A172 (cell line): ENCODE measurements at regions not wholly inside any gene's neighbourhood (a gene's known extent, or its start where the extent isn't known, plus 50 kb on each side); places are given as distances from the start of the nearest gene placed in this dataset.
"Not testable (repeated sequence)": the region's sequence is repeated elsewhere in the genome, so short reads cannot be mapped to it uniquely, and the experiment has no call there.

ENCODE experiments used
- DNase-seq: peaks from one replicate; pipeline ENCODE4 v3.0.0-alpha.2; 2015; ENCODE audit warnings: low spot score

DNA sequence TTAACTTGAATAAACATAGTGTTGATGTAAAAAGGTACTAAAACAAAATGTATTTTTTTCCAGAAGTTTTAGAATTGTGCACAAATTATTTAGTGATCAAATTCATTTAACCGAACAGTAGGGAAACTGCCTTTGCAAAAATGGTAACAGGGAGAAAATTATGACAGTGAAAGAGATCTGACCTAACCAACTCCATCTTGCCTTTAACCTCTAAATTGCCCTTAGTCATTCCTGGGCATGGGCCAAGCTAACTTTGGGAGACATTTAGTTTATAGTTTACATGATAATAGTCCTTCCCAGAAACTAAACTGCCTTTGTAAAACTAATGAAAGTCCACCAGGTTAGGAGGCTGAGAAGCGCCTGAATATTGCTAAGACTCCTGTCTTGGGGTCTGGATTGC is 361.3 kb upstream of the PCDH15 start:
- DNase-seq, result not testable (repeated sequence)

DNA sequence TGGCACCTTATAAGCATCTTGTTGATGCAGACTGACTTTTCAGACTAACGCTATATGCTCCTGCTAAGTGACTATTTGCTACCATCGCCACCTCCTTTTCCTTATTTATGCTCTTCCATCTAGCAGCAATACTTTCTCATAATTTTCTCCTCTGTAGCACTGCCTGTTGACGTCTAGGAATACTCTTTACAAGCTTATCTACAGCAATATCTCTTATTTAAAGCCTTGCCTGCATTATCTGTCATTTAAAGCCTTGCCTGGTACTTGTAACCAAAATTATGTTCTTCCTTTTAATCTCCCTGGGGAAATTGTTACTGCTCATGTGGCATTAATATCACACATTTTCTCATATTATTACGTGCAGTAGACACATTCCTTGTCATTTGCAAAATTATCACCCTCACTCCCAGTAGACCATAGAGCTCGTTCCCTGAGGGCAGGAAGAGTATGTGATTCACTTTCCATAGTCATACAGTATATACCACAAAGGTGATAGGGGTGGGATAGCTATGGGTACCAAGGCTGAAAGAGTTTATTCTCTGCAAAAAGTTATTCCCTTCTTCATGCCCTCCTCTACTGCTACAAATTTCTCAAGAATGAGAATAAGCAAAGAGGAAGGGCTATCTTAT is 359.7 kb upstream of the PCDH15 start:
- no peak for DNase-seq

DNA sequence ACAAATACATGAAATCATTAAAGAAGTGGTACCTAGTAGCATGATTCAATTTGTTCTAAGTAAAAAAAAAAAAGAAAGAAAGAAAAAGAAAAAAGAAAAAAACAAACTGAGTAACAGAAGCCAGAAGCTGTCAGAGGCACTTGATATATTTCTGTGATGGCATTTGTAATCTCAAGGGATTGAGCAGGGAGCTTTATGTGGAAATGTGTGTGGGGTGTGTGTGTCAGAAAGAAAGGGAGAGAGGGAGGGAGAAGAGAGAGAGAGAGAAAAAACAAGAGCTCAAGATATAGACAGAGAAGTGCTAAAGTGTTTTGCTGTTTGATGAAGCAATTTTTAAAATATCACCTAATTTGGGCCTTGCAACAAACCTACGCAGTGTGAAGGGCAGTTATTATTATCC is 357.6 kb upstream of the PCDH15 start:
- no peak for DNase-seq

DNA sequence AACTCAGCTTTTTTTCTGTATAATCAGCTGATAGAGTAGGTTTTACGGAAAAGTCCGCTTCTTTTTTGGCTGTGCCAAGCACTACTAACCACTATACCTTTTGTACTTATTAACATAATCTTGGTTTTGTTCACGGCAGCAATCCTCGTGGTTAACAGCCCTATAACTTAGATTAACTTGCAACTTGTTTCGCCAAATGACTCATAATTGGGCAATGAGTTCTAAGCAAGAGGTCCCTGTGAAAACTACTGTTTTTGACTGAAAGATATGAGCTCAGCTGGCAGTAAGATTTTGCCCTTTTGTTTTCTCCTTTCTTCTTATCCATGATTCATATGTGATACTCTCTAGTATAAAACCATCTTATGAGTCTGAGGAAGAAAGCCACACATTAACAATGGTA is 345.0 kb upstream of the PCDH15 start:
- peak; percentile 67 for DNase-seq

DNA sequence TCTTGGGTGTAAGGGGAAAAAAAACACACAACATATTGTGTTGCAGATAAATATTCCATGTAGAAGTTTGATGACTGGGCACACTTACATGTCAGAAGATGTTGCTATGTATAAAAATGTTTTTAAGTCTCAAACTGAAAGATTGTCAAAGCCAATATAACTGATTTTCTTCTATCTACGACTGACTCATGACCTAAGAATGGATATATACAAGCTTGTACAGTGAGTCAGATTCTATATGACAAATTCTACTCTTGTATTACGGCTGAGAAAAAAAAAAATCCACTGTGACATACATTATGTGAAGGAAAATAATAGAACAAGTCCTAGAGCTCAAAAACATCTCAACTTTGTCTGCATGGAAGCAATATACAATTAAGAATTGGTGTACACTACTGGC is 343.0 kb upstream of the PCDH15 start:
- no peak for DNase-seq

DNA sequence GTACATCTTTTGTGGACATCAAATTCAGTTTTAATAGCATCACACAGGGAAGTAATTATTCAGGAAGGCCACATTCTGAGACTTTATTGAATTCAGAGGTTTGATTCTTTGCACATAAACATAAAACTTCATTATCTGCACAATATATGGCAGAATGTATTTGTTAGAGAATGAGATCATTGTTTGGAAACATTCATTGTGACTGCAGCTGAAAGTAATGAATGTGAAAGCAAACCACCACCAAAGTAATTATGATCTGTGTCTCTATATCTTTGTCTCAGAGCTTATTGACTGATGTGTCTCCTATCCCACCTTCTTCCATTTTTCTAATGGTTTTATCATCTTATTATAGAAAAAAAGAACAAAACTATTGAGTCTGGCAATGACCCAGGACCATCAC is 340.9 kb upstream of the PCDH15 start:
- DNase-seq, result no peak

DNA sequence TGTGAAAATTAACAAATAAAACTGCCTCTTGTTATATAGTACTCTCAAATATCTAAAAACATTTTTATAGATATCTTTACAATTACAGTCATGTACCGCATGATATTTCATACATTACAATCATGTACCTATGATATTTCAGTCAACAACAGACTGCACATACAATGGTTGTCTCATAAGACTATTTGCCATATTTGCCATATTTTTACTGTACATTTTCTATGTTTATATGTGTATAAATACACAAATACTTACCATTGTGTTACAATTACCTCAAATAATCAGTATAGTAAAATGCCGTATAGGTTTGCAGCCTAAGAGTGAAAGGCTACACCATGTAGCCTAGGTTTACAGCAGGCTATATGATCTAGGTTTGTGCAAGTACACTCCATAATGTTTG is 336.0 kb upstream of the PCDH15 start:
- DNase-seq, result no peak

DNA sequence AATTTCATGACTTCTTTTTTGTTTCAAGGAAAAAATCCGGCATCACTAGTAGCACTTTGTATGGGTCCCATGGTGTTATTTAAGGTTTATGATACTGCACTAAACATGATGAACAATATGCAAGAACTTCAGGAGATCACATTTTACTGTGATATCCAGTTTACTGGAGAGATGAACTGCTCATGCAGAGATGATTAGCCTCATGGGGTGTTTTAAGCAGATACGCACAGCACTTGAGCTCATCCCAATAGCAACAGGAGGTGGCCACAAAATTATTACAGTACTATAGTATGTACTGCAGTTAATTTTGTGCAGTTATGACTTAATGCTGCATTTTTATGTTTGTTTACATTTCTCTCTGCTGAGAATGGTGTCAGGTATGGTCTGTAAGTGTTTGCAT is 303.7 kb upstream of the PCDH15 start:
- DNase-seq, result no peak

DNA sequence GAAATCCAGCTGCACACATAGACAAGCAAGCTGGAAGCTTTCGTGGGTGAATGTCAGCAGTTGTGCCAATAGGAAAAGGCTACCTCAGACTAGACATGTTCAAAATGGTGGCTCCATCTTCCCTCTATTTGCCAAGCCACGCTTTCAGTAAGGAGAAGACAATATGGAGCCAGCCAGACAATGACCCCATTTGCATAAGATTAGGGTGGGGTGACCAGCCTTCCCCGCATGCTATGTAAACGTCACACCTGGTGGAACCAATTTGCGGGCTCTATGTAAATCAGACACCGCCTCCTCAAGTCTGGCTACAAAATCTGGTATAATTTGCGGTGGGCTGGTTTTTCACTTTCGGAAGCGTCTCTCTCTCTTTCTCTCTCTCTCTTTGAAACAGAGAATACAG is 297.4 kb upstream of the PCDH15 start:
- DNase-seq, result peak; percentile 30

DNA sequence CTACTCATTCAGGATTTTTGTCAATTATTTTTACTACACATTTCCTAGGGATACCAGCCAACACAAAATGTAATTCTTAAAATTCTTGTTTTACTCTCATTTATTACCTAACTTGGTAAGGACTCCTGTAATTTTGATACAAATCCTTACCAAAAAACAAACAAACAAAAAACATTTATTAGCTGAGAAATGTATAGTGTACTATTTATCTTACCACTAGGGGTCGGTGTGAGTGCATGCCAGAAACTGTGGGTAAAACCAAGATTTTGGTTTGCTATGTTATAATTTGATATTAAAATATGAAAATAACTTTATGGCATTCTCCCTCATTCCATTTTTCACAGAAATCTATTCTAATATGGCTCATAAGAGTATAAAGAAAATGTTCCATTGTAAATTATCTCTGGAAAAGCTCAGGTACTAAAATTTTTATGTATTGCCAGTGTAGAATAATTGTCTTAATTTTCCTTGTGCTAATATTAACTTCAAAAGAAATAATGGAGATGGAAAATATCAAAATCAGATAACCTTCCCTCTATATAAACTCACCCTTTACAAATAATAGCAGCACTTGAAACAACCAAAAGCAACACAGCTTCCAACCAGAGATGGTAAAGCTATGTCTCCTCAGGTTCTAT is 290.8 kb upstream of the PCDH15 start:
- DNase-seq, result no peak

DNA sequence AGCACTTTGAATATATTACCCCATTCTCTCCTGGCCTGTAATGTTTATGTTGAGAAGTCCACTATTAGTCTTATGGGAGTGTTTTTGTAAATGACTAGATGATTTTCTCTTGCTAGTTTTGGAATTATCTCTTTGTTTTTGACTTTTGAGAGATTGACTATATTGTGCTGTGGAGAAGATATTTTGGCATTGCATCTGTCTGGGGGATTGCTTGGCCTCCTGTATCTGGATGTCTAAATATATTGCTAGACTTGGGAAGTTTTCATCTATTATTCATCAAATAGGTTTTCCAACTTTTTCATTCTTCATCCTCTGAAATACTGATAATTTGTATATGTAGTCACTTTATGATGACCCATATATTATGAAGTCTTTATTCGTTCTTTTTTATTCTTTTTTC is 277.1 kb upstream of the PCDH15 start:
- DNase-seq, result no peak

DNA sequence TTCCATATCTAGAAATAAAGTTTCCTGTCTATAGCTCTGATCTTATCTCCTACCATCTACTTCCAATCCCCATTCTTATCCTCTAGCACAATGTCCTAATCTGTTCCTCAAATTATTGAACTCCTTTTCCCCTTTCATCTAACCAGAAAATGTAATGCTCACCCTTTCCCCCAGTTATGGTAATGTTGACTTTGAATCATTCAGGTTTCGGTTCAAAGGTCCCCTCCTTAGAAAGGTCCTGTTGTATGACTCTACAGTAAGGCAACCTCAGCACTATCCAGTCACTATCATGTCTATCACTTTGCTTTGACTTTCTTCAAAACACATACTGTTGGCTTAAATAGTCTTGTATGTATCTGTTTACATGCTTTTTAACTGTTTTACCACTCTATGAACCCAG is 264.2 kb upstream of the PCDH15 start:
- DNase-seq, result no peak

DNA sequence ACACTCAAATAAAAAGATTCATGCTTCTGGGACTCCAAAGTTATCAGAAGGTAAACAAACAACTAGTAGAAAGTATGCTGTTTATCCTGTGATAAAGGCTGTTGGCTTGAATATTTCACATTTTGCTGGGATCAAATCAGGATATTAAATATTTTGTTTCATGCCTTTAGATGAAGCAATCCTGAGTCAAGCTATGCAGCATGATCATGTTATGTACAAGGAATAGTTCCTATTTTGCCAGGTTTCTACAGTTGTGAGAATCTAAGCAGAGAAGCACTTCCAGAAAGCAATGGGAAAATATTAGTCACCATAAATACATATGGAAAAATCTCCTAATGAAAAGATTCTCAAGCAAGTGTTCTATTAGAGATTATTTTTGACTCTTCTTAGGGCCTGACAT is 262.8 kb upstream of the PCDH15 start:
- DNase-seq, result no peak

DNA sequence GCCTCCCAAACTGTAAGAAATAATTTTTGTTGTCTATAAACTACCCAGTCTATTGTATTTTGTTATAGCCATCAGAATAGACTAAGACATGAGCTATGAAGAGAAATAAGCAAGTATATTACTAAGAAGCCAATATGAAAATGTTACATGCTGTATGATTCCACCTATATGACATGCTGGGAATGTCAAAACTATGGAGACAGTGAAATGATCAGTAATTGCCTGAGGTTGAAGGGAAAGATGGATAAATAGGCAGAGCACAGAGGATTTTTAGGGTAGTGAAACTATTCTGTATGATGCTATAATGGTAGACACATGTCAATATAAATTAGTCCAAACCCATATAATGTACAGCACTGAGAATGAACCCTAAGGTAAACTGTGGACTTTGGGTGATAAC is 261.3 kb upstream of the PCDH15 start:
- DNase-seq, result no peak

DNA sequence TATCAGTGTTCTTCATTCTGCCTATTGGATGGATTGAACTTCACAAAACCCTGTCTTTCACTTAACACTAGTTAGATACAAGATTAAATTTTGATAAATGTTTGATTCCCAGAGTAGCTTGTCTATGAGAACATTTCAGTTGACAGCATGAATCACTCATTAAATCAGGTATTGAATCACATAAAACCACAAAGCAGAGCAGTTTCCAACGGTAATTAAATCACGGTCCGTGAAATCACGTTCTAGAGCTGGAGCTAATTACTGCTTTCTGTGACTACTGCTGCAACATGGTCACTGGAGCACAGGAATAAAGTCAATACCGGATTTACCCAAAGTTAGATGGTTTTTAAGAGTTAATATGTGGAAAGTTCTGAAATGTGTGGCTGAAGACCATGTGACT is 257.8 kb upstream of the PCDH15 start:
- DNase-seq, result no peak

DNA sequence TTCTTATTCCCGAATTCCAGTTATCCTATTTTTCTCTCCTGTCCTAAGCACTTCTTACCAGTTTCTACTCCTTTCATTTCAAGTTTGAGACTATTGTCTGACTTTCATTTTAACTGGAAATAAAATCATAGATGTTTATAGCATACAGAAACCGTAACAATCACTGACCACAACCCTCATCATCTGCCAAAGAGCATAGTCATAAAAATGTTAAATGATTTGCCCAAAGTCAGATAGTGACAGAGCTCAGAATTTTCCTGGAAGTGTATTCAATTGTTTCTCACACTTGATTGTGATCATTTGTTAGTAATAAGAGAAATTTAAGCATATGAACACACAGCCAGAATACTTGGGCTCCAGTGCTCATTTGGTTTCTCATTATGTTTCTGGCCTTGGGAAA is 250.5 kb upstream of the PCDH15 start:
- DNase-seq, result no peak

DNA sequence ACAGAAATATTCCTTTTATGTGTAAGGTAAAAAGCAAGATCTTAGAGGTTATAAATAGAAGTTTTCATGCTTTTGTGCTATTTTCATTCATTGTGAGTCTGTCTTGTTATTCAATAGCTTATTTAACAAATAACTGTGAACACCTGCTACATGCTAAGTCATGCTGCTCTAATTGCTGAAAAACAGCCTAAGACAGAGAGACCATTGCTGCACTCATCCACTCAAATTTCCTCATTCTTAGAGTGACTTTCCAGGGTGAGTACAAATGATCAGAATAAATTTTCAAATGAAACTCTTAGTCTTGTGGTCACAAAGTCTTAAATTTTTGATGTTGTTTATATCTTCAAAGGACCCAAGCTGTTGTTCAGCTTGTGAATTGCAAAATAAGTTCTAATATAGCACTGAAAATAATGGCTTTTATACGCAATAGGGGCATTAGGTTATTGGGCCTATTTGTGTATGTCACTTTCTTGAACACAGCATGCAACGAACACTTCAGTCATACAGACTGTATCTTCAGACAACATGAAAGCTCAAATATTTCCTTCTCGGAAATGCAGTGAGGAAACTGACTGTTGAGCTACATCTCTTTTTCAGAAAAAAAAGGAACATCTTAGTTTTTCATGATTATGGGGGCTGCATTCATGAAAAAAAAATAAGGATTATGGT is 247.9 kb upstream of the PCDH15 start:
- DNase-seq, result no peak

DNA sequence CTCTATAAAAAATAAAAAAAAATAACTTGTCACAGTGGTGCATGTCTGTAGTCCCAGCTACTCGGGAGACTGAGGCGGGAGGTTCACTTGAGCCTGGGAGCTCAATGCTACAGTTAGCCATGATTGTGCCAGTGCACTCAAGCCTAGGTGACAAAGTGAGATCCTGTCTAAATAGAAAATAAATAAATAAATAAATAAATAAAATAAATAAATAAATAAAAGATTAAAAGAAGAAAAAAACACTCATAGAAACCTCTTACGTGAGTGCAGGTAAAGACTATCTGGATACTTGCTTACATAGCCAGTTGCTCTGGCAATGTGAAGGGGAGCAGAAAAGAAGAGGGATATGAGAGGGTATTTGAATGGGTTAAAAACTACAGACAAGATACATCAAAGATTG is 242.5 kb upstream of the PCDH15 start:
- no peak for DNase-seq

DNA sequence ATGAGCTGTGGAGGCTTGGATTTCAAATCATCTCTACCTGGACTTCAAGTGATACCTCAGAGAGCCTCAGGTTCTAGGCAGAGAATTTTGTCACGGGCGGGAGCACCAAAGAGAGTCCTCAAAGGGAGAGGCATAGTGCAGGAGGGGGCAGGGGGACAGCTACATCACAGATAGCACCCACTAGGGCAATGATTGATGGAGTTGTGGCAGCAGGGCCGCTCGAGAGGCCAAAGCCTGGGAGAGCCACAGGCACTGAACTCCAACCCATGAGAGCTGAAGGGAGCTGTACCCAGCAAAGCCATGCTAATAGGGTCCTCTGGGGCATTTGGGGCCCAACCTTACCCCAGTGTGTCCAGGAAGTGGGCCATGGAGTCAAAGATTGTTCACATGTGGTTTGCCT is 232.0 kb upstream of the PCDH15 start:
- DNase-seq, result no peak

DNA sequence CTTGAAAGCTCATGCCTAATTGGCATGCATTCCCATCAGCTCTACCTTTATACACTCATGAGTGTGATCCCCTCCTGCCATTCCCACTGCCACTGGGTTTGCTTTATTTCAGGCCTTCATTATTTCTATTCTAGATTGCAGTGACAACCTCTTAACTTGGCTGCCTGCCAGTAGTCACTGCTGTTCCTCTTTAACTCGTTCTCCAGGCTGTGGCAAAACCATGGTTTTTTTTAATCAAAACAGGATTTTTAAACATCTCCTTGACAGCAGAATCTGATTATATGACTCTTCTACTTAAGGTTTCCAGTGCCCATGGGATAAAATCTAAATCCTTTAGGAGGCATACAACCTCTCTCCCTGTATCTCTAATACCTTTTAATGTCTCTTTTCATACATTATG is 223.7 kb upstream of the PCDH15 start:
- DNase-seq, result no peak

DNA sequence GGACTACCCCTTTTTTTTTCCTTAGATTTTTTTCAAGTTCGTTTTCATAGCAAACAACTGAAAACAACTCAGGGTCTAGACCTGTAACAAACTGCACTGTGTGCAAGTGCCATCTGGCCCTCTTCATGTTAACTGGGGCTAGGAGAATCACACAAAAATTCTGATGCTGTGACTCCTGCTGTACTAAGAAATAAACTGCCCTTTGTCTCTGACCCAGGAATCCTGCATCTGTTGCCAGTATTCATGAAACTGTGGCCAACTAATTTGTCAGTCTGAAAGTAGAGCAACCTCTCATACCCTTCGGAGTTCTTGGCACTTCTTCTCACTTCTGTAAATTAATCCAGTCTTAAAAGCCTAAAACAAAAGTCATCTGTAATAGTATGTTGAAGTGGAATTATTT is 218.4 kb upstream of the PCDH15 start:
- DNase-seq, result no peak

DNA sequence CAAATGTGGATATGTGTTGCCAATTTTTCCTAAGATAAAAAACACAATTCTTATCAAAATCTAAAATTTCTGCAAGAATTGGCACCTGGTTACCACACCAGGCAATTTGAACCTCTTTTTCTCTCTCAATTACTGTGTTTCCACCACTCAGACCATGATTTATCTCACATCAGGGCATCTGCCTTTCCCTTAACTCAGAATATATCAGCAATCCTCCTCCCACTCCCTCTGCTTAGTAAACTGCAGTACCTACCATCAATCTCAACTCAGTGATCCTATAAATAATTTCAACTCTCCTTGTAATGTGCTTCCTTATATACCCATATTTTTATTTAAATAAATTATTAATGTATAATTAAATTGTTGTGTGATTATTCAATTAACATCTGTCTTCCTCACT is 212.3 kb upstream of the PCDH15 start:
- DNase-seq, result no peak

DNA sequence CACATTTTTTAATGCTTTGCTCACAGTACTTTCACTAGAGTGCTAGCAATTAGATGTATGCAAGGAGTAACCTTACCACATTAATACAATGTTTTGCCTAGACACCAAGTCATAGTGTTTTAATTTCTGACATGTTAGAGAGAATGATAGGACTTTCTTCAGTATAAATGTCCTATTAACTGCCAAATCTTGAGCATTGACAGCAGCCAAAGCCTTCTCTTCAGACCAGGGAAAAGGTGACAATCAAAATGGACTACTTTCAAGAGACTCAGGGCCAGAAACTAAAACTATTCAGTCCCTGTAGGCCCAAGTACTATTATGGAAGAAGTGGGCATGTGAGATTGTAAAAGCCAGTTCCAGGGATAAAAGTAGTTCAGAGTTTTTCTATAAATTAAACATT is 201.4 kb upstream of the PCDH15 start:
- DNase-seq, result no peak

DNA sequence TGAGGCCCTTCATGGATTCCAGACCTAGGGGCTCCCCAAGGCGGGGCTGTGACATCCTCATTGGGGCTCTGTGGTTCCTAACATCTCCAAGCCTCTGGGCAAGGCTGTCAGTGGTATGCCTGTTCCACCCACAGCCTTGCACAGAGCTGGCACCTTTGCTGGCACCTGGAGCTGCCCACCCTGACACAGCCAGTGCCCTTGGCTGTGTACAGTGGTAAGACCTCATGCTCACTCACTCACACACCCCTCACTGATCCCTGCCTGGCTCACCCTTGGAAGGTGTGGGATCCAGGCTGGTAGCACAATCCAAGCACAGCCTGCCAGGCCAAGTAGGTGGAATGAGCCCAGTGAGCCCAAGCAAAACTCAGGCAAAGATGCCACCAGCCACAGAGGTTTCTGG is 200.4 kb upstream of the PCDH15 start:
- no peak for DNase-seq
